ENCODE measurements at regions not wholly inside any gene's neighbourhood (a gene's known extent, or its start where the extent isn't known, plus 50 kb on each side); places are given as distances from the start of the nearest gene placed in this dataset.

- Histone ChIP-seq H3K4me2 (no peak overlapping the region), H2AFZ (ENCODE audit: low read depth) (no peak overlapping the region), H3K79me2 (ENCODE audit: insufficient read depth, low read depth) (no peaks in the 10 kb centered on the region), H3K27ac (no peak overlapping the region), H3K4me1 (ENCODE audit: low read depth, poor library complexity, severe bottlenecking) (no peaks in the 10 kb centered on the region), H3K4me3 (IDR thresholded peaks at IDR 0.05; ENCODE audit: insufficient read depth, low read depth, low read length) (no peak overlapping the region), H3K36me3 (ENCODE audit: insufficient read depth) (no peaks in the 10 kb centered on the region), H3K27me3 (ENCODE audit: insufficient read depth, low read depth) (no peaks in the 10 kb centered on the region), H4K20me1 (ENCODE audit: insufficient read depth) (no peaks in the 10 kb centered on the region), H3K9ac (no peak overlapping the region)
- TF ChIP-seq CTCF (conservative IDR thresholded peaks at IDR 0.05; ENCODE audit: low read depth, low read length): no peak
Observed at GRCh38 chr11:110958216-110958615, 246.0 kb upstream of the ARHGAP20 start.

- Histone ChIP-seq H3K27me3 (ENCODE audit: insufficient read depth, low read depth) (no peaks in the 10 kb centered on the region), H3K79me2 (ENCODE audit: insufficient read depth, low read depth) (no peaks in the 10 kb centered on the region), H3K27ac (no peak overlapping the region), H2AFZ (ENCODE audit: low read depth) (no peak overlapping the region), H3K4me2 (no peak overlapping the region), H4K20me1 (ENCODE audit: insufficient read depth) (no peaks in the 10 kb centered on the region), H3K4me1 (ENCODE audit: low read depth, poor library complexity, severe bottlenecking) (no peaks in the 10 kb centered on the region), H3K9ac (no peak overlapping the region), H3K36me3 (ENCODE audit: insufficient read depth) (no peaks in the 10 kb centered on the region), H3K4me3 (IDR thresholded peaks at IDR 0.05; ENCODE audit: insufficient read depth, low read depth, low read length) (no peak overlapping the region)
- TF ChIP-seq CTCF (conservative IDR thresholded peaks at IDR 0.05; ENCODE audit: low read depth, low read length): no peak
Observed at GRCh38 chr11:110955776-110956175, 243.5 kb upstream of the ARHGAP20 start.

DNA sequence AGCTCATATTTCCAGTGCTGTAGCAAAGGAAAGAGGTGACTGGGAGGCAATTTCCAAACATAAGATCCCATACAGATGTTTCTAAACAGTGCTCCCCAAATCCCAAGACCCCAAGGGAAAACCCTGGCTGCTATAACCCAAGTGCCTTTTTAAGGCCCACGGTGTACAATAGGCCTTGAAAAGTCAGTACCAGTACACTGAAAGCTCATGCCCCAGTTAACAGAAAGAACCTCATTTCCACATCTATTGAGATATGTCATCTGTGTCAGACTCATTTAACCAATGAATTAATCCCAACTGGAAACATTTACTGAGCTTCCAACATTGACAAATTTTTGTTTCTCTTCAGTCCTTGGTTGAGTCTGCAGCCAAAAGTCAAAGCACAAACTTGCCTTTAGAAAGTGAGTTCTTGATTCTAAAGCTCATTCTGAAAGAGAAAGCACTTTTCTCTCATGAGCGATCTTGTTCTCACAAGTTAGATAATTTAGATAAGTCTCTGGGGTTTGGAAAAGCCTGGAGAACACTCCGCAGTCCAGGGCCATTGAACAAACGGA, 239.8 kb upstream of the ARHGAP20 start:
- Histone ChIP-seq H3K27me3 (ENCODE audit: insufficient read depth, low read depth) (no peaks in the 10 kb centered on the region), H3K4me3 (IDR thresholded peaks at IDR 0.05; ENCODE audit: insufficient read depth, low read depth, low read length) (no peak overlapping the region), H3K36me3 (ENCODE audit: insufficient read depth) (no peaks in the 10 kb centered on the region), H2AFZ (ENCODE audit: low read depth) (no peak overlapping the region), H3K79me2 (ENCODE audit: insufficient read depth, low read depth) (no peaks in the 10 kb centered on the region), H4K20me1 (ENCODE audit: insufficient read depth) (no peaks in the 10 kb centered on the region), H3K27ac (no peak overlapping the region), H3K9ac (no peak overlapping the region), H3K4me2 (no peak overlapping the region), H3K4me1 (ENCODE audit: low read depth, poor library complexity, severe bottlenecking) (no peaks in the 10 kb centered on the region)
- TF ChIP-seq CTCF (conservative IDR thresholded peaks at IDR 0.05; ENCODE audit: low read depth, low read length): no peak

DNA sequence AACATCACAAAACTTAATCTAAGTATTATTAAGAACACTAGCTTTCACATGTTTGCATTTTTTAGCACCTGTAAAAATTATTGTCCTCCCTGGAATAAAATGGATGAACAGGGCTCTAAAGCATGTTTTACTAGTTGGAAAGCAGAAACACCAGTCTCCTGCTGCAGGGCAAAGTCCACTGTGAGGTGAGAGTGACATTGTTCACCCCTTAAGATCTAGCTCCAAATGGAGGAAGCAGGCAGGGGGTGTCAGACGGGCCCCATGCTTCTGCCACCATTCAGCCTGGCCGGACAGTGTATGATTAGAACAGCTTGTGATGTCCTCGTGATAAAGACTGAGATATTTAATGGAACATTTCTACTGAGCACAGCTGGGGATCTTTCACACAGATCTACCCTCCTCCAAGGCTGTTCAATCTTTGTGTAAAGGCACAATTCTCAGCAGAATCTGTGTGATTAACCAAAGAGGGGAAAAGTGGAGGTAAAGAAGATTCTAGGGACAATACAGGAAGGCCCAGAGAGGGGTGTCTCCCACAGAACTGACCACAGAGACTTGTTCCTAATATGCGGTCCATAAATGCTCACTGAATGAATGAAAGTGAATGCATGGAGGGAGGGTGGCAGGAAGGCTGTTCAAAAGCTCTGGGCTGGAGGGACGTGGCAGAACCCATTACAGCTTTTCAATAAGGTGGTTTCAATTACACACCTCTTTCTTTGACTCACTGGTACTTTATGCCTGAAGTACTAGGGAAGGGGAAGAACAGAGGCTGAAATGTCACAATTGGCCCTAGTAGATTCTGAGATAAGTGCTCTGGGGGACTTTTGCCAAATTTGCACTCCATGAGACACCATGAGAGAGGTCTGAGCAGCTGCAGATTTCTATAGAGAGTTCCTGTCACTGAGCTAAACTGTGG, 239.1 kb upstream of the ARHGAP20 start:
- Histone ChIP-seq H3K4me2 (no peak overlapping the region), H2AFZ (ENCODE audit: low read depth) (no peak overlapping the region), H3K79me2 (ENCODE audit: insufficient read depth, low read depth) (no peaks in the 10 kb centered on the region), H4K20me1 (ENCODE audit: insufficient read depth) (no peaks in the 10 kb centered on the region), H3K36me3 (ENCODE audit: insufficient read depth) (no peaks in the 10 kb centered on the region), H3K4me3 (IDR thresholded peaks at IDR 0.05; ENCODE audit: insufficient read depth, low read depth, low read length) (no peak overlapping the region), H3K27ac (no peak overlapping the region), H3K27me3 (ENCODE audit: insufficient read depth, low read depth) (no peaks in the 10 kb centered on the region), H3K4me1 (ENCODE audit: low read depth, poor library complexity, severe bottlenecking) (no peaks in the 10 kb centered on the region), H3K9ac (no peak overlapping the region)
- no peak for TF ChIP-seq CTCF (conservative IDR thresholded peaks at IDR 0.05; ENCODE audit: low read depth, low read length)
